B cell (primary cell): ENCODE measurements at regions not wholly inside any gene's neighbourhood (a gene's known extent, or its start where the extent isn't known, plus 50 kb on each side); places are given as distances from the start of the nearest gene placed in this dataset.

Experiments used
- ATAC-seq: fragments of 200-7000 bp; cut with Tn5 transposase; one replicate; pipeline ENCODE4 v1.10.0; 2021; ENCODE audit warnings: low read depth, mild to moderate bottlenecking, moderate number of reproducible peaks, moderate library complexity
- CTCF ChIA-PET: fragments of 350-600 bp; sonication (Branson Sonifier 250); formaldehyde crosslinking; loops from one replicate; lab custom pipeline; 2021; ENCODE audit warnings: antibody characterized with exemption, inconsistent platforms; lab: Charles Lee
- POLR2A ChIA-PET: fragments of 350-600 bp; sonication (Branson Sonifier 250); formaldehyde crosslinking; loops from one replicate; lab custom pipeline; 2021; ENCODE audit warnings: antibody characterized with exemption; lab: Charles Lee
- DNase-seq: peaks from one replicate; pipeline ENCODE4 v3.0.0; 2013
- H2AFZ ChIP-seq: 2 replicates; pipeline ENCODE4 v1.6.1; 2012; ENCODE audit warnings: mild to moderate bottlenecking, low read depth, low read length; ENCODE audit not compliant: insufficient read depth, poor library complexity, severe bottlenecking
- H3K27ac ChIP-seq, 2 donors: 1 replicate in 1 of 2; 2 replicates in 1 of 2; pipeline ENCODE4 v1.5.1; 2012 to 2013; ENCODE audit warnings: low read length in 2 of 2, mild to moderate bottlenecking in 2 of 2, moderate library complexity in 1 of 2
- H3K27me3 ChIP-seq, 4 experiments: fragments of 200-600 bp in 1 of 4; sonication (generic) in 1 of 4; replicated peaks in 1 of 4; 1 replicate in 2 of 4; 2 replicates in 2 of 4; pipeline versions ENCODE4 v1.6.1 to v1.7.0; 2013 to 2016; ENCODE audit warnings: low read length in 3 of 4, mild to moderate bottlenecking in 2 of 4, mixed read lengths in 1 of 4, moderate library complexity in 1 of 4; ENCODE audit not compliant: insufficient read depth in 4 of 4, control insufficient read depth in 3 of 4; ENCODE audit errors: control extremely low read depth in 1 of 4
- H3K36me3 ChIP-seq, 2 experiments: replicated peaks in 1 of 2; 1 replicate in 1 of 2; 2 replicates in 1 of 2; pipeline versions ENCODE4 v1.6.1 to v1.7.1; 2013; ENCODE audit warnings: low read length in 1 of 2; ENCODE audit not compliant: insufficient read depth in 2 of 2, control insufficient read depth in 1 of 2; ENCODE audit errors: control extremely low read depth in 1 of 2, extremely low read depth in 1 of 2
- H3K4me1 ChIP-seq, 2 donors: fragments of 200-600 bp in 1 of 2; sonication (generic) in 1 of 2; 1 replicate in 1 of 2; 2 replicates in 1 of 2; pipeline versions ENCODE4 v1.5.1 to v1.6.1; 2013 to 2017; ENCODE audit warnings: low read length in 2 of 2; ENCODE audit not compliant: control insufficient read depth in 2 of 2, insufficient read depth in 2 of 2
- H3K4me2 ChIP-seq: replicated peaks from 2 replicates; pipeline ENCODE3; 2012; ENCODE audit warnings: mild to moderate bottlenecking, low read depth, low read length; ENCODE audit not compliant: poor library complexity, severe bottlenecking
- H3K4me3 ChIP-seq, 5 experiments: fragments of 200-600 bp in 1 of 5; sonication (generic) in 1 of 5; 1 replicate in 3 of 5; 2 replicates in 2 of 5; pipeline versions ENCODE4 v1.5.1 to v1.7.0; 2011 to 2016; ENCODE audit warnings: low read length in 4 of 5, mild to moderate bottlenecking in 4 of 5, low read depth in 2 of 5, control low read depth in 1 of 5, moderate library complexity in 1 of 5; ENCODE audit not compliant: insufficient read depth in 1 of 5; ENCODE audit errors: control extremely low read depth in 1 of 5, extremely low read depth in 1 of 5
- H3K79me2 ChIP-seq: fragments of 200-600 bp; sonication (generic); one replicate; pipeline ENCODE4 v1.6.0; 2016; ENCODE audit warnings: low read length; ENCODE audit not compliant: control insufficient read depth, insufficient read depth
- H3K9ac ChIP-seq: fragments of 200-600 bp; sonication (generic); 2 replicates; pipeline ENCODE4 v1.6.1; 2017; ENCODE audit warnings: mild to moderate bottlenecking, low read length, moderate library complexity
- H3K9me3 ChIP-seq, 3 donors: one replicate each; pipeline versions ENCODE4 v1.6.1 to v1.7.1; 2013; ENCODE audit warnings: low read length in 2 of 3; ENCODE audit not compliant: control insufficient read depth in 2 of 3, insufficient read depth in 1 of 3; ENCODE audit errors: control extremely low read depth in 1 of 3
- H4K20me1 ChIP-seq: 2 replicates; pipeline ENCODE4 v1.6.0; 2012; ENCODE audit warnings: mild to moderate bottlenecking, low read length; ENCODE audit not compliant: insufficient read depth, control insufficient read depth, poor library complexity, severe bottlenecking
- H3K27ac Mint-ChIP-seq: one replicate; pipeline ENCODE4 v1.8.0; 2021; ENCODE audit warnings: mixed read lengths
- H3K27me3 Mint-ChIP-seq: one replicate; pipeline ENCODE4 v1.8.0; 2021; ENCODE audit warnings: mixed read lengths
- H3K4me1 Mint-ChIP-seq: one replicate; pipeline ENCODE4 v1.8.0; 2021; ENCODE audit warnings: mixed read lengths
- H3K4me3 Mint-ChIP-seq: one replicate; pipeline ENCODE4 v1.8.0; 2021; ENCODE audit warnings: mixed read lengths
- H3K9me3 Mint-ChIP-seq: one replicate; pipeline ENCODE4 v1.8.0; 2022; ENCODE audit warnings: mixed read lengths; ENCODE audit not compliant: insufficient read depth
- CTCF ChIP-seq: fragments of 200-600 bp; IDR thresholded peaks from one replicate; pipeline ENCODE4 v1.8.0; 2022; ENCODE audit warnings: antibody characterized with exemption, mild to moderate bottlenecking
- EZH2 ChIP-seq: IDR thresholded peaks from 2 replicates; pipeline ENCODE4 v1.6.1; 2012; ENCODE audit warnings: borderline replicate concordance, low read depth, mild to moderate bottlenecking, moderate library complexity, low read length; ENCODE audit not compliant: insufficient read depth, poor library complexity, severe bottlenecking
- WGBS: methylation state at CpG from one replicate; pipeline ENCODE4 v1.1.5; 2013; ENCODE audit warnings: missing lambda C conversion rate; ENCODE audit not compliant: insufficient coverage; 5-methylcytosine and 5-hydroxymethylcytosine counted together
- intact Hi-C: fragments of 100-400 bp; cut with micrococcal nuclease; formaldehyde crosslinking; loops from one replicate; pipeline ENCODE4 v1.10.0; 2022

GRCh38 chr2:56450047-56450446 lies 266.3 kb downstream of the CCDC85A start:
- H3K79me2 ChIP-seq = no peaks in the 10 kb centered on the region
- ChIA-PET POLR2A (no interaction called here), CTCF (no interaction called here)
- ATAC-seq = no peak
- no peaks in the 10 kb centered on the region for H3K9me3 Mint-ChIP-seq
- no peak overlapping the region for H2AFZ ChIP-seq
- WGBS = no CpG with 5 or more reads among the region's 1 CpG
- no peaks in the 10 kb centered on the region for H3K27me3 ChIP-seq
- no peaks in the 10 kb centered on the region for H3K9me3 ChIP-seq
- no peaks in the 10 kb centered on the region for H3K36me3 ChIP-seq
- no peaks in the 10 kb centered on the region for H3K4me1 ChIP-seq
- no peak overlapping the region for H3K27ac Mint-ChIP-seq
- no peak overlapping the region for H3K27ac ChIP-seq
- no peaks in the 10 kb centered on the region for H4K20me1 ChIP-seq
- TF ChIP-seq EZH2 (no peak), CTCF (no peak)
- intact Hi-C loops = no loop called here
- H3K4me3 Mint-ChIP-seq = no peak overlapping the region
- no peaks in the 10 kb centered on the region for H3K27me3 Mint-ChIP-seq
- H3K9ac ChIP-seq = no peak overlapping the region
- no peak for DNase-seq
- H3K4me3 ChIP-seq = no peak overlapping the region
- H3K4me1 Mint-ChIP-seq = no peaks in the 10 kb centered on the region
- H3K4me2 ChIP-seq = no peak overlapping the region

- CTCF ChIA-PET = no interaction called here
- no peaks in the 10 kb centered on the region for H3K9me3 Mint-ChIP-seq
- no peak overlapping the region for H3K27ac Mint-ChIP-seq
- DNase-seq (no peak), ATAC-seq (no peak)
- no peaks in the 10 kb centered on the region for H3K9me3 ChIP-seq
- H3K4me2 ChIP-seq = no peak overlapping the region
- H3K9ac ChIP-seq = no peak overlapping the region
- TF ChIP-seq EZH2 (no peak), CTCF (no peak)
- H4K20me1 ChIP-seq = no peaks in the 10 kb centered on the region
- intact Hi-C loops = no loop called here
- no peaks in the 10 kb centered on the region for H3K27me3 Mint-ChIP-seq
- H3K27me3 ChIP-seq = no peaks in the 10 kb centered on the region
- H3K4me3 ChIP-seq = no peak overlapping the region
- H3K79me2 ChIP-seq = no peaks in the 10 kb centered on the region
- POLR2A ChIA-PET = no interaction called here
- no peaks in the 10 kb centered on the region for H3K4me1 ChIP-seq
- no peak overlapping the region for H3K27ac ChIP-seq
- no peak overlapping the region for H2AFZ ChIP-seq
- no peak overlapping the region for H3K4me3 Mint-ChIP-seq
- H3K36me3 ChIP-seq = no peaks in the 10 kb centered on the region
- H3K4me1 Mint-ChIP-seq = no peaks in the 10 kb centered on the region
Observed at GRCh38 chr2:56450772-56451171, 267.0 kb downstream of the CCDC85A start.
